GM06990 (cell line): ENCODE measurements at regions not wholly inside any gene's neighbourhood (a gene's known extent, or its start where the extent isn't known, plus 50 kb on each side); places are given as distances from the start of the nearest gene placed in this dataset.

Experiments used
- DNase-seq: peaks from one replicate; pipeline ENCODE4 v3.0.0-alpha.2; 2011; ENCODE audit not compliant: insufficient read length; ENCODE audit errors: extremely low read depth
- H3K27me3 ChIP-seq: replicated peaks from 2 replicates; pipeline ENCODE4 v1.6.0; 2011; ENCODE audit warnings: low read length; ENCODE audit not compliant: control insufficient read depth, insufficient read depth
- H3K36me3 ChIP-seq: 2 replicates; pipeline ENCODE4 v1.5.1; 2011; ENCODE audit warnings: low read length; ENCODE audit not compliant: control insufficient read depth, insufficient read depth
- H3K4me3 ChIP-seq: replicated peaks from 2 replicates; pipeline ENCODE4 v1.5.1; 2011; ENCODE audit warnings: low read depth, mild to moderate bottlenecking, control low read depth, low read length
- TF ChIP-seq, protein P1 (sequence below): IDR thresholded peaks from 2 replicates; pipeline ENCODE4 v1.5.1; 2011; ENCODE audit warnings: low read length, control low read depth, mild to moderate bottlenecking, inconsistent platforms; ENCODE audit not compliant: insufficient read depth, poor library complexity, severe bottlenecking

DNA sequence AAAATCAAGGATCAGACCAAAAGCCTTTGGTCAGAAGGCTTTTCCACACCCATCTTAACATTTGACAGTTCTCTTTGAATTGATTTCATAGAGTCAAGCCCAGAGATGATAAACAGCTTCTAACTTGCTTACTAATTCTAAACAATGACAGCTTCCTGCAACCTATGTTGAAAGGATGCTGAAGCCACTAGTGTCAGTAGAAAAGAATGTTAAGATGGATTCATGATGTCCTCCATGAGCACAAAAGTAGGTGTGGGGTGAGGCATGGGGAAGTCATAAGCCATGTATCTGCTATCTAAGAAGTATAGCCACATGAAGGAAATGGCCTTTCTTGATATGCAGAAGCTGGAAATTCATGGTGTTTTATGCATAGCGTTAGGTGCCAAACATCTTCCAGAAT is 269.3 kb downstream of the DHX15 start:
- no peaks in the 10 kb centered on the region for H3K27me3 ChIP-seq
- H3K36me3 ChIP-seq = no peaks in the 10 kb centered on the region
- TF ChIP-seq, protein P1, sequence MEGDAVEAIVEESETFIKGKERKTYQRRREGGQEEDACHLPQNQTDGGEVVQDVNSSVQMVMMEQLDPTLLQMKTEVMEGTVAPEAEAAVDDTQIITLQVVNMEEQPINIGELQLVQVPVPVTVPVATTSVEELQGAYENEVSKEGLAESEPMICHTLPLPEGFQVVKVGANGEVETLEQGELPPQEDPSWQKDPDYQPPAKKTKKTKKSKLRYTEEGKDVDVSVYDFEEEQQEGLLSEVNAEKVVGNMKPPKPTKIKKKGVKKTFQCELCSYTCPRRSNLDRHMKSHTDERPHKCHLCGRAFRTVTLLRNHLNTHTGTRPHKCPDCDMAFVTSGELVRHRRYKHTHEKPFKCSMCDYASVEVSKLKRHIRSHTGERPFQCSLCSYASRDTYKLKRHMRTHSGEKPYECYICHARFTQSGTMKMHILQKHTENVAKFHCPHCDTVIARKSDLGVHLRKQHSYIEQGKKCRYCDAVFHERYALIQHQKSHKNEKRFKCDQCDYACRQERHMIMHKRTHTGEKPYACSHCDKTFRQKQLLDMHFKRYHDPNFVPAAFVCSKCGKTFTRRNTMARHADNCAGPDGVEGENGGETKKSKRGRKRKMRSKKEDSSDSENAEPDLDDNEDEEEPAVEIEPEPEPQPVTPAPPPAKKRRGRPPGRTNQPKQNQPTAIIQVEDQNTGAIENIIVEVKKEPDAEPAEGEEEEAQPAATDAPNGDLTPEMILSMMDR = no peak
- DNase-seq = no peak
- H3K4me3 ChIP-seq = no peak overlapping the region

GRCh38 chr4:24312261-24312913 is 272.0 kb downstream of the DHX15 start:
- TF ChIP-seq, protein P1 = no peak
- Histone ChIP-seq H3K4me3 (no peak overlapping the region), H3K27me3 (no peaks in the 10 kb centered on the region), H3K36me3 (no peaks in the 10 kb centered on the region)
- DNase-seq = no peak

DNA sequence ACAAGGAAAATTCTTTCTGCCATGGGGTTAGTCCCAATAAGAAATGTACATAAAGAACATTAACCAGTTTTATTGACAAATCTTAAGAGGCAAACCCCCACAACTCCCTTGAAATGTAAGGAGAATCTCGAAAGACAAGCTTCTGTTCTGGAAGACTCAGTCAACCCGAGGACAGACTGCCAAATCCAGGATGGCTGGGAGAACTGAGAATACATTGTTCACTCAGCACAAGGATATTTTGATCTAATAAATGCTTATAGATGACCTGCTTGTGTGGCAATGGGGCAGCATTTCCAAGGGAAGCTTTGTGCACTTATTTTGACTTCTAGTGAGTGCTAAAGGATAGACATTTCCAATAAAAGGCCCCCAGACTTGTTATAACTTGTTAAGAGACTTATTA is 280.4 kb downstream of the DHX15 start:
- TF ChIP-seq, protein P1 = no peak
- H3K36me3 ChIP-seq = no peaks in the 10 kb centered on the region
- no peaks in the 10 kb centered on the region for H3K27me3 ChIP-seq
- no peak for DNase-seq
- H3K4me3 ChIP-seq = no peak overlapping the region

DNA sequence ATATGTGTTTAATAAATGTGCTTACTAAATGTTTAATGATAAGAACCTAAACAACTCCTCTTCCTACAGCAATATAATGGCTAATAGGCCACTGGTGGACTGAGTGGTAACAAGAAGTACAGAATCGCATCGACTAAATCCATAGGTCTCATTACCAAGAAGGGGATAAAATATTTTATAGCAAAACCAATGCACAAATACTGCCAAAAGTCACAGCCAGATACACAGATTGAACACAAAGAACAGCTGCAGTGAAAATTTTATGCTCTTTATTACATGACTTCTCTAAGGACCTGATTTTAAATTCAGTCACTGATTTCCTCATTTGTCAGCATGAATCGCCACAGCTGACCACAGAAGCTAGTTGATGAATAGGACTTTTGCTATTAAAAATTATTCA is 285.4 kb downstream of the DHX15 start:
- TF ChIP-seq, protein P1 = no peak
- Histone ChIP-seq H3K27me3 (no peaks in the 10 kb centered on the region), H3K36me3 (no peaks in the 10 kb centered on the region), H3K4me3 (no peak overlapping the region)
- DNase-seq = no peak

DNA sequence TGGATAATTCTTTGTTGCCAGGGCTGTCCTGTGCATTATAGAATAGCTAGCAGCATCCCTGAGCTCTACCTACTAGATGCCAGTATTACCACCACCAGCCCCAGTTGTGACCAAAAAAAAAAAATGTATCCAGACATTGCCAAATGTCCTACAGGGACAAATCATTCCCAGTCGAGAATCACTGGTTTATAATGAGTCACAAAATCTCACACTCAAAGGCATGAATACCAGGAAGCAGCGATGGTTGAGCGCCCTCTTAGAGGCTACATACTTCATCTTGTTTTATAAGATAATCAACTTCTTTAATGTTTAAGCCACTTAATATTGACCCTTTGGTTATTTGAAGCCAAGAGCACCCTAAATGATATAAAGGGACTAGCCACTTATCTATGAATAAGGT is 297.3 kb downstream of the DHX15 start:
- no peak for DNase-seq
- no peaks in the 10 kb centered on the region for H3K27me3 ChIP-seq
- no peaks in the 10 kb centered on the region for H3K36me3 ChIP-seq
- TF ChIP-seq, protein P1 = no peak
- no peak overlapping the region for H3K4me3 ChIP-seq

DNA sequence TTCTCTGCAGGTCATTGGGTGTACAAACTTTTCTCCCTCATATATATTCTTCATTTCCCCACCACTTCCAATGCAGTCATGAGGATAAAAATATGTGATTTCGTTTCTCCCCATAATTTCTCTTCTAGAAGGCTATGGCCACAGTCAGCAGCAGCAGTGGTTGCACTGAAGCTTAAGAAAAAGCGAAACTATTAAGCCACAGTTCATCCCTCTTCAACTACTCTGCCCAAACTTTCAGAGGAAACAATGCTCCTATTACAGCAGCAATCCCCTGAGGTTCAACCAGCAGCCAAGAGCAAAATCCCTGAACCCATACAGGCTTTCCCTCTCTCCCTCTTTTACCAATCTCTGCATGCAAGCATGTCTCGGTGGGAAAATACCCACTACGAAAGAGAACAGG is 298.6 kb downstream of the DHX15 start:
- H3K4me3 ChIP-seq = no peak overlapping the region
- H3K36me3 ChIP-seq = no peaks in the 10 kb centered on the region
- TF ChIP-seq, protein P1 = no peak
- DNase-seq = no peak
- no peaks in the 10 kb centered on the region for H3K27me3 ChIP-seq
